HL-60 (cell line): ENCODE measurements at regions not wholly inside any gene's neighbourhood (a gene's known extent, or its start where the extent isn't known, plus 50 kb on each side); places are given as distances from the start of the nearest gene placed in this dataset.

Experiments
- DNase-seq, 2 experiments: peaks; one replicate each; pipeline ENCODE4 v3.0.0-alpha.2; 2010 to 2020; ENCODE audit warnings: low read depth in 1 of 2, low spot score in 1 of 2
- H3K27ac ChIP-seq: fragments of 250-450 bp; sonication (Bioruptor Pico); replicated peaks from 2 replicates; pipeline ENCODE4 v1.5.1; 2020; ENCODE audit warnings: mild to moderate bottlenecking, moderate library complexity
- H3K27me3 ChIP-seq: fragments of 250-450 bp; sonication (Bioruptor Pico); 2 replicates; pipeline ENCODE4 v1.5.1; 2021; ENCODE audit warnings: mild to moderate bottlenecking, moderate library complexity; ENCODE audit not compliant: insufficient read depth, poor library complexity, severe bottlenecking
- H3K4me3 ChIP-seq: replicated peaks from 2 replicates; pipeline ENCODE4 v1.5.1; 2011; ENCODE audit warnings: mild to moderate bottlenecking, control low read depth, low read length; ENCODE audit not compliant: insufficient read depth
- GABPA ChIP-seq: IDR thresholded peaks from 2 replicates; pipeline ENCODE4 v1.6.1; 2012; ENCODE audit warnings: low read depth
- POLR2AphosphoS5 ChIP-seq: IDR thresholded peaks from 2 replicates; pipeline ENCODE4 v1.6.1; 2012; ENCODE audit warnings: low read depth
- SPI1 ChIP-seq: IDR thresholded peaks from 2 replicates; pipeline ENCODE4 v1.6.1; 2012; ENCODE audit warnings: low read depth, mild to moderate bottlenecking, borderline replicate concordance
- TF ChIP-seq, protein P1 (sequence below): IDR thresholded peaks from 2 replicates; pipeline ENCODE4 v1.6.1; 2012; ENCODE audit warnings: low read depth; ENCODE audit not compliant: insufficient replicate concordance
- TF ChIP-seq, protein P2 (sequence below): IDR thresholded peaks from one replicate; pipeline ENCODE4 v1.5.1; 2011; ENCODE audit warnings: low read length, control low read depth, inconsistent platforms; ENCODE audit not compliant: insufficient read depth

DNA sequence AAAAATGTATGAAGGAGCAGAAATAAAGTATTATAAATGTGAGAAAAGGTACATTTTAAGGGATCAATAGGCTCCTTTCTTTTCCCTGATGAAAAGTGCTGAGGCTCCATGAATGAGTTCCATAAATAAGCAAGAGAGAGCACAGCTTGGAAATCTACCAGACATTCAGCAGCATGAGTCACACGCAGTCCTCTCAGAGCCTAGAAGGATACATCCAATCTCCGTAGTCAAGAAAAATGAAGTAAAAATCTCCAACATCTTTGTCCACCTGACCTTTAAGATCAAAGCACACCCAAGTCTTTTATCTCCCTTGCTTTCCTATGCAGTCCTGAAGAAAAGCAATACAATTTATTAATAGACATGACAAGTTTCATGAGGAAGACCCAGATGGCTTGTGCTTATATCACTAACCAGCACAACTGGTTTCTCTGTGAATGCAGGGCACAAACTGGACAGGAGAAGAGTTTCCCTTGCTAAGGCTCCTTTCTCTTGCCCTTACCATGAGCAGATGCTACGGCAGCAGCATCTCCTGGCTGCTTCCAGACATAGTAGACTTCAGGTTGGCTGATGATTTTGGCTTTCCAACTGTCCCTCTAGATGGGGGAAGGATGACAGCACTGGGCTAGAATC, 730.8 kb downstream of the EFNB2 start:
- no peak overlapping the region for H3K27ac ChIP-seq
- TF ChIP-seq, protein P1, sequence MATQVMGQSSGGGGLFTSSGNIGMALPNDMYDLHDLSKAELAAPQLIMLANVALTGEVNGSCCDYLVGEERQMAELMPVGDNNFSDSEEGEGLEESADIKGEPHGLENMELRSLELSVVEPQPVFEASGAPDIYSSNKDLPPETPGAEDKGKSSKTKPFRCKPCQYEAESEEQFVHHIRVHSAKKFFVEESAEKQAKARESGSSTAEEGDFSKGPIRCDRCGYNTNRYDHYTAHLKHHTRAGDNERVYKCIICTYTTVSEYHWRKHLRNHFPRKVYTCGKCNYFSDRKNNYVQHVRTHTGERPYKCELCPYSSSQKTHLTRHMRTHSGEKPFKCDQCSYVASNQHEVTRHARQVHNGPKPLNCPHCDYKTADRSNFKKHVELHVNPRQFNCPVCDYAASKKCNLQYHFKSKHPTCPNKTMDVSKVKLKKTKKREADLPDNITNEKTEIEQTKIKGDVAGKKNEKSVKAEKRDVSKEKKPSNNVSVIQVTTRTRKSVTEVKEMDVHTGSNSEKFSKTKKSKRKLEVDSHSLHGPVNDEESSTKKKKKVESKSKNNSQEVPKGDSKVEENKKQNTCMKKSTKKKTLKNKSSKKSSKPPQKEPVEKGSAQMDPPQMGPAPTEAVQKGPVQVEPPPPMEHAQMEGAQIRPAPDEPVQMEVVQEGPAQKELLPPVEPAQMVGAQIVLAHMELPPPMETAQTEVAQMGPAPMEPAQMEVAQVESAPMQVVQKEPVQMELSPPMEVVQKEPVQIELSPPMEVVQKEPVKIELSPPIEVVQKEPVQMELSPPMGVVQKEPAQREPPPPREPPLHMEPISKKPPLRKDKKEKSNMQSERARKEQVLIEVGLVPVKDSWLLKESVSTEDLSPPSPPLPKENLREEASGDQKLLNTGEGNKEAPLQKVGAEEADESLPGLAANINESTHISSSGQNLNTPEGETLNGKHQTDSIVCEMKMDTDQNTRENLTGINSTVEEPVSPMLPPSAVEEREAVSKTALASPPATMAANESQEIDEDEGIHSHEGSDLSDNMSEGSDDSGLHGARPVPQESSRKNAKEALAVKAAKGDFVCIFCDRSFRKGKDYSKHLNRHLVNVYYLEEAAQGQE, result no peak
- no peak for TF ChIP-seq SPI1
- TF ChIP-seq, protein P2, sequence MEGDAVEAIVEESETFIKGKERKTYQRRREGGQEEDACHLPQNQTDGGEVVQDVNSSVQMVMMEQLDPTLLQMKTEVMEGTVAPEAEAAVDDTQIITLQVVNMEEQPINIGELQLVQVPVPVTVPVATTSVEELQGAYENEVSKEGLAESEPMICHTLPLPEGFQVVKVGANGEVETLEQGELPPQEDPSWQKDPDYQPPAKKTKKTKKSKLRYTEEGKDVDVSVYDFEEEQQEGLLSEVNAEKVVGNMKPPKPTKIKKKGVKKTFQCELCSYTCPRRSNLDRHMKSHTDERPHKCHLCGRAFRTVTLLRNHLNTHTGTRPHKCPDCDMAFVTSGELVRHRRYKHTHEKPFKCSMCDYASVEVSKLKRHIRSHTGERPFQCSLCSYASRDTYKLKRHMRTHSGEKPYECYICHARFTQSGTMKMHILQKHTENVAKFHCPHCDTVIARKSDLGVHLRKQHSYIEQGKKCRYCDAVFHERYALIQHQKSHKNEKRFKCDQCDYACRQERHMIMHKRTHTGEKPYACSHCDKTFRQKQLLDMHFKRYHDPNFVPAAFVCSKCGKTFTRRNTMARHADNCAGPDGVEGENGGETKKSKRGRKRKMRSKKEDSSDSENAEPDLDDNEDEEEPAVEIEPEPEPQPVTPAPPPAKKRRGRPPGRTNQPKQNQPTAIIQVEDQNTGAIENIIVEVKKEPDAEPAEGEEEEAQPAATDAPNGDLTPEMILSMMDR, result no peak
- no peak for TF ChIP-seq POLR2AphosphoS5
- no peak for TF ChIP-seq GABPA

DNA sequence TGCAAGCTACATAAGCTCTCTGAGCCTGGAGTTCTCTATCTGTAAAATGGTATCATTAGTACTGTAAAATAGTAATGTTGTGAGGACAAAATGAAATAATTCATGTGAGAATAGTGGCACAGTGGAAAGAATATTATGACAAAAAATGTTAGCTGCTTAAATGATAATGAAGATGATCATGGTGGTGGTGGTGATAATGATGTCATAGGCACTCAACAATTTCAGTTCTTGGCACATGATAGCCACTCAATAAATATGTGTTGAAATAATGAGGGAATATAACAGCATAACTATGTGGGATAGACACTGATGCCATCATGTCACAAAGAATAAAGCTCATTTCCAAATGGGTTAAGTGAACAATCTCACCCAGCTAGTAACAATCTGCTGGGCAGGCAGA, 736.3 kb downstream of the EFNB2 start:
- H3K4me3 ChIP-seq, result no peak overlapping the region
- no peak for DNase-seq
- no peaks in the 10 kb centered on the region for H3K27me3 ChIP-seq

More for the DNA sequence above, 730.8 kb downstream of the EFNB2 start:
- no peak overlapping the region for H3K4me3 ChIP-seq
- no peak for DNase-seq
- no peaks in the 10 kb centered on the region for H3K27me3 ChIP-seq

DNA sequence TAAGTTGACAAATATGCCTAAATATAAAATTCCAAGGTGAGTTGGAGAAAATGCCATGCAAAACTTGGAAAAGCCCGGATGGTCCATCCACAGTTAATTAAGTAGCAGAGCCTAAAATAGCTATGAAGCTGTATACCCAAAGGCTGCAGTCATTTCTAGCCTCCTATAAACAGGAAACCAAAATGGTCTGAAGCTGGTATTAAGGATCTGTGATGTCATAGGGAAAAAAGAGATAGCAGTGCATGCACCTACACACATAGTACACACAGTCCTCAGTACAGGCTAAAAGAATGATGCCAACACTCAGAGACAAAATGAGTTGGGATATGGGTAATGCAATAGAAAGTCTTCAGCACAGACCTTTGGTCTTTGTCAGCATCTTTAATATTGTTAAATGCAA, 736.9 kb downstream of the EFNB2 start:
- no peaks in the 10 kb centered on the region for H3K27me3 ChIP-seq
- no peak overlapping the region for H3K4me3 ChIP-seq
- TF ChIP-seq, protein P2, result no peak
- H3K27ac ChIP-seq, result no peak overlapping the region
- DNase-seq, result no peak

More for the DNA sequence above, 736.3 kb downstream of the EFNB2 start:
- H3K27ac ChIP-seq, result no peak overlapping the region
- TF ChIP-seq, protein P1, result no peak
- TF ChIP-seq, protein P2, result no peak
- TF ChIP-seq POLR2AphosphoS5 (no peak), GABPA (no peak), SPI1 (no peak)

DNA sequence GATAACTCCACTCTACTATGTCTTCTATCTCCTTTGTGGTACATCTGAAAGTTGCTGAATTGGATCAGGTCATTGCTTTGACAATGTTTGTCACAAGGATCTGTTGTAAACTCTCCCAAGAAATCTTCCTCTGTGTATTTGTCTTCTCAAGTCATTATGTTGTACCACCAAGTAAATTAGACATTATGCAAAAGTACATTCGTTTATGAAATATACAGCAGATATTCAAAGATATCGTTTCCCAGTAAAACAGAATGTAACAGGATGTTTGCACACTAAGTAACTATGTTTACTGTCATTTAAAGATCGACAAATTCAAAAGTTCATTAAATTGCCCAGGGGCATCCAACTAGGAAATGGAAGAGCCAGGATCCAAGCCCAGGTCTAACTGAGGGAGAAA, 739.4 kb downstream of the EFNB2 start:
- no peak for DNase-seq
- Histone ChIP-seq H3K27me3 (no peaks in the 10 kb centered on the region), H3K27ac (no peak overlapping the region), H3K4me3 (no peak overlapping the region)
- TF ChIP-seq, protein P1, result no peak
- TF ChIP-seq, protein P2, result no peak
